ENCODE measurements at regions not wholly inside any gene's neighbourhood (a gene's known extent, or its start where the extent isn't known, plus 50 kb on each side); places are given as distances from the start of the nearest gene placed in this dataset.

DNA sequence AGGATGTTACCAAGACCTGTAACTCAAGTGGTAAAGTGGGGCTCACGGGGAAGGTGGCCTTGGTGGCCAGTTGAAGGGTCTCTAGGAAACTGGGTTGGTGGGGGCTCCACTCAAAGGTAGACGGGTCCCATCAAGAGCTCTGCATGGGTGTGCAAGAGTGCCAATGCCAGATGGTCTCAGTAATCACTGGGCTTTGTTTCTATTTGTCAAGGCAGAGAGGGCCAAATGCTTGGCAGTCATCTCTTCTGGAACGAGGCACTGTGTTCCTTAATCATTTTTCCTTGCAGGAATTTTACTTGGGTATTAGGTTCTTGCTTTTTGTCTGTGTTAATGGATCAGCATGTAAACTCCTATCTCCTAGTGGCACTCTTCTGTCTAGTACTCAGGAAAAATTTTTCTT is 220.8 kb downstream of the DIRAS2 start:
- Histone ChIP-seq H3K4me1 (ENCODE audit: insufficient read depth) (peaks cover 10% of the 10 kb centered on the region), H3K9me2 (ENCODE audit: insufficient read depth) (peaks cover 12% of the 10 kb centered on the region; the same call in 1 of the 2 replicates), H3K27ac (ENCODE audit: low read depth) (no peak overlapping the region), H3F3A (replicated peaks; ENCODE audit: low read depth) (no peaks in the 10 kb centered on the region), H3K27me3 (ENCODE audit: insufficient read depth) (no peaks in the 10 kb centered on the region), H3K4me3 (no peak overlapping the region), H4K20me1 (replicated peaks; ENCODE audit: insufficient read depth) (no peaks in the 10 kb centered on the region), H3K4me2 (no peak overlapping the region), H3K79me2 (replicated peaks; ENCODE audit: insufficient read depth) (no peaks in the 10 kb centered on the region), H3K36me3 (ENCODE audit: insufficient read depth) (no peaks in the 10 kb centered on the region), H2AFZ (no peak overlapping the region)
- no peaks in the 10 kb centered on the region for H3K36me3 Mint-ChIP-seq (ENCODE audit: low read depth)
- TF ChIP-seq, protein P1, sequence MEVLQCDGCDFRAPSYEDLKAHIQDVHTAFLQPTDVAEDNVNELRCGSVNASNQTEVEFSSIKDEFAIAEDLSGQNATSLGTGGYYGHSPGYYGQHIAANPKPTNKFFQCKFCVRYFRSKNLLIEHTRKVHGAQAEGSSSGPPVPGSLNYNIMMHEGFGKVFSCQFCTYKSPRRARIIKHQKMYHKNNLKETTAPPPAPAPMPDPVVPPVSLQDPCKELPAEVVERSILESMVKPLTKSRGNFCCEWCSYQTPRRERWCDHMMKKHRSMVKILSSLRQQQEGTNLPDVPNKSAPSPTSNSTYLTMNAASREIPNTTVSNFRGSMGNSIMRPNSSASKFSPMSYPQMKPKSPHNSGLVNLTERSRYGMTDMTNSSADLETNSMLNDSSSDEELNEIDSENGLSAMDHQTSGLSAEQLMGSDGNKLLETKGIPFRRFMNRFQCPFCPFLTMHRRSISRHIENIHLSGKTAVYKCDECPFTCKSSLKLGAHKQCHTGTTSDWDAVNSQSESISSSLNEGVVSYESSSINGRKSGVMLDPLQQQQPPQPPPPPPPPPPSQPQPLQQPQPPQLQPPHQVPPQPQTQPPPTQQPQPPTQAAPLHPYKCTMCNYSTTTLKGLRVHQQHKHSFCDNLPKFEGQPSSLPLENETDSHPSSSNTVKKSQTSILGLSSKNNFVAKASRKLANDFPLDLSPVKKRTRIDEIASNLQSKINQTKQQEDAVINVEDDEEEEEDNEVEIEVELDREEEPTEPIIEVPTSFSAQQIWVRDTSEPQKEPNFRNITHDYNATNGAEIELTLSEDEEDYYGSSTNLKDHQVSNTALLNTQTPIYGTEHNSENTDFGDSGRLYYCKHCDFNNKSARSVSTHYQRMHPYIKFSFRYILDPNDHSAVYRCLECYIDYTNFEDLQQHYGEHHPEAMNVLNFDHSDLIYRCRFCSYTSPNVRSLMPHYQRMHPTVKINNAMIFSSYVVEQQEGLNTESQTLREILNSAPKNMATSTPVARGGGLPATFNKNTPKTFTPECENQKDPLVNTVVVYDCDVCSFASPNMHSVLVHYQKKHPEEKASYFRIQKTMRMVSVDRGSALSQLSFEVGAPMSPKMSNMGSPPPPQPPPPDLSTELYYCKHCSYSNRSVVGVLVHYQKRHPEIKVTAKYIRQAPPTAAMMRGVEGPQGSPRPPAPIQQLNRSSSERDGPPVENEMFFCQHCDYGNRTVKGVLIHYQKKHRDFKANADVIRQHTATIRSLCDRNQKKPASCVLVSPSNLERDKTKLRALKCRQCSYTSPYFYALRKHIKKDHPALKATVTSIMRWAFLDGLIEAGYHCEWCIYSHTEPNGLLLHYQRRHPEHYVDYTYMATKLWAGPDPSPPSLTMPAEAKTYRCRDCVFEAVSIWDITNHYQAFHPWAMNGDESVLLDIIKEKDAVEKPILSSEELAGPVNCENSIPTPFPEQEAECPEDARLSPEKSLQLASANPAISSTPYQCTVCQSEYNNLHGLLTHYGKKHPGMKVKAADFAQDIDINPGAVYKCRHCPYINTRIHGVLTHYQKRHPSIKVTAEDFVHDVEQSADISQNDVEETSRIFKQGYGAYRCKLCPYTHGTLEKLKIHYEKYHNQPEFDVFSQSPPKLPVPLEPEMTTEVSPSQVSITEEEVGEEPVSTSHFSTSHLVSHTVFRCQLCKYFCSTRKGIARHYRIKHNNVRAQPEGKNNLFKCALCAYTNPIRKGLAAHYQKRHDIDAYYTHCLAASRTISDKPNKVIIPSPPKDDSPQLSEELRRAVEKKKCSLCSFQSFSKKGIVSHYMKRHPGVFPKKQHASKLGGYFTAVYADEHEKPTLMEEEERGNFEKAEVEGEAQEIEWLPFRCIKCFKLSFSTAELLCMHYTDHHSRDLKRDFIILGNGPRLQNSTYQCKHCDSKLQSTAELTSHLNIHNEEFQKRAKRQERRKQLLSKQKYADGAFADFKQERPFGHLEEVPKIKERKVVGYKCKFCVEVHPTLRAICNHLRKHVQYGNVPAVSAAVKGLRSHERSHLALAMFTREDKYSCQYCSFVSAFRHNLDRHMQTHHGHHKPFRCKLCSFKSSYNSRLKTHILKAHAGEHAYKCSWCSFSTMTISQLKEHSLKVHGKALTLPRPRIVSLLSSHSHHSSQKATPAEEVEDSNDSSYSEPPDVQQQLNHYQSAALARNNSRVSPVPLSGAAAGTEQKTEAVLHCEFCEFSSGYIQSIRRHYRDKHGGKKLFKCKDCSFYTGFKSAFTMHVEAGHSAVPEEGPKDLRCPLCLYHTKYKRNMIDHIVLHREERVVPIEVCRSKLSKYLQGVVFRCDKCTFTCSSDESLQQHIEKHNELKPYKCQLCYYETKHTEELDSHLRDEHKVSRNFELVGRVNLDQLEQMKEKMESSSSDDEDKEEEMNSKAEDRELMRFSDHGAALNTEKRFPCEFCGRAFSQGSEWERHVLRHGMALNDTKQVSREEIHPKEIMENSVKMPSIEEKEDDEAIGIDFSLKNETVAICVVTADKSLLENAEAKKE (CRISPR knock-in tag; IDR thresholded peaks at IDR 0.05), result no peak
- TF ChIP-seq, protein P2, sequence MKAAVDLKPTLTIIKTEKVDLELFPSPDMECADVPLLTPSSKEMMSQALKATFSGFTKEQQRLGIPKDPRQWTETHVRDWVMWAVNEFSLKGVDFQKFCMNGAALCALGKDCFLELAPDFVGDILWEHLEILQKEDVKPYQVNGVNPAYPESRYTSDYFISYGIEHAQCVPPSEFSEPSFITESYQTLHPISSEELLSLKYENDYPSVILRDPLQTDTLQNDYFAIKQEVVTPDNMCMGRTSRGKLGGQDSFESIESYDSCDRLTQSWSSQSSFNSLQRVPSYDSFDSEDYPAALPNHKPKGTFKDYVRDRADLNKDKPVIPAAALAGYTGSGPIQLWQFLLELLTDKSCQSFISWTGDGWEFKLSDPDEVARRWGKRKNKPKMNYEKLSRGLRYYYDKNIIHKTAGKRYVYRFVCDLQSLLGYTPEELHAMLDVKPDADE (IDR thresholded peaks at IDR 0.05), result no peak
- no peak for TF ChIP-seq STAT1 (IDR thresholded peaks at IDR 0.05; ENCODE audit: unreplicated experiment)
- no peak for TF ChIP-seq POLR2AphosphoS5 (IDR thresholded peaks at IDR 0.05; ENCODE audit: low read depth)
- TF ChIP-seq, protein P3, sequence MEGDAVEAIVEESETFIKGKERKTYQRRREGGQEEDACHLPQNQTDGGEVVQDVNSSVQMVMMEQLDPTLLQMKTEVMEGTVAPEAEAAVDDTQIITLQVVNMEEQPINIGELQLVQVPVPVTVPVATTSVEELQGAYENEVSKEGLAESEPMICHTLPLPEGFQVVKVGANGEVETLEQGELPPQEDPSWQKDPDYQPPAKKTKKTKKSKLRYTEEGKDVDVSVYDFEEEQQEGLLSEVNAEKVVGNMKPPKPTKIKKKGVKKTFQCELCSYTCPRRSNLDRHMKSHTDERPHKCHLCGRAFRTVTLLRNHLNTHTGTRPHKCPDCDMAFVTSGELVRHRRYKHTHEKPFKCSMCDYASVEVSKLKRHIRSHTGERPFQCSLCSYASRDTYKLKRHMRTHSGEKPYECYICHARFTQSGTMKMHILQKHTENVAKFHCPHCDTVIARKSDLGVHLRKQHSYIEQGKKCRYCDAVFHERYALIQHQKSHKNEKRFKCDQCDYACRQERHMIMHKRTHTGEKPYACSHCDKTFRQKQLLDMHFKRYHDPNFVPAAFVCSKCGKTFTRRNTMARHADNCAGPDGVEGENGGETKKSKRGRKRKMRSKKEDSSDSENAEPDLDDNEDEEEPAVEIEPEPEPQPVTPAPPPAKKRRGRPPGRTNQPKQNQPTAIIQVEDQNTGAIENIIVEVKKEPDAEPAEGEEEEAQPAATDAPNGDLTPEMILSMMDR (conservative IDR thresholded peaks at IDR 0.05; ENCODE audit: low read depth in 2 of 2), result no peak
- no peak overlapping the region for H3K4me3 Mint-ChIP-seq
- H3K4me1 Mint-ChIP-seq, result peaks cover 25% of the 10 kb centered on the region
- H3K27me3 Mint-ChIP-seq (ENCODE audit: insufficient read depth, low read depth, poor library complexity), result peaks cover 10% of the 10 kb centered on the region
- no peak overlapping the region for H3K27ac Mint-ChIP-seq
- no peaks in the 10 kb centered on the region for H3K9me3 Mint-ChIP-seq
- DNase-seq (ENCODE audit: low spot score), result no peak
- ATAC-seq, result no peak

Measured in GM23338 (cell line).